Esophagus squamous epithelium (tissue), 4 donors: ENCODE measurements at regions not wholly inside any gene's neighbourhood (a gene's known extent, or its start where the extent isn't known, plus 50 kb on each side); places are given as distances from the start of the nearest gene placed in this dataset.

Source experiments
- POLR2A ChIP-seq, 4 donors: fragments of 450-650 bp; IDR thresholded peaks; one replicate each; pipeline ENCODE4 v1.6.1; 2017; ENCODE audit warnings: antibody characterized with exemption in 4 of 4, mild to moderate bottlenecking in 4 of 4, moderate library complexity in 3 of 4
- TF ChIP-seq, protein P1 (sequence below), 6 experiments: fragments of 450-650 bp in 4 of 6; fragments of 200-600 bp in 2 of 6; sonication (generic) in 2 of 6; IDR thresholded peaks; one replicate each; pipeline ENCODE4 v1.5.1; 2016 to 2019; ENCODE audit warnings: antibody characterized with exemption in 6 of 6, mild to moderate bottlenecking in 4 of 6, moderate library complexity in 4 of 6

DNA sequence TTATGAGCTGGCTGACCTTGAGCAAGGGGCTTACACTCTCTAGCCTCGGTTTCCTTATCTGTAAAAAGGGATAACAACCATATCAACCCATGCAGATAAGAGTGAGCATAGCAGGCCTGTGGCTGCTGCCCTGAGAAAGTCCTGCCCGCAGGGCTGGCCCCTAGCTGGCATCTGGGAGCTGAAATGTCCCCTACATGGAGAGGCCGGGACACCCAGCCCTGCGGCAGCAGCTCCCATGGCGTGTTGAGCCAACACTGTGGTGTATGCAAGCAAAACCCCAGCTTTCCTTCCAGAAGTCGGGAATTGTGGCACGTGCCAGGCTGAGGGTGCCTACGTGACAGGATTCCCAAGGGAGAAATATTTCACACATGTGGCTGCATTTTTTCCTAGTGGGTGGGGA is 358.9 kb downstream of the CTTN start:
- TF ChIP-seq, protein P1, sequence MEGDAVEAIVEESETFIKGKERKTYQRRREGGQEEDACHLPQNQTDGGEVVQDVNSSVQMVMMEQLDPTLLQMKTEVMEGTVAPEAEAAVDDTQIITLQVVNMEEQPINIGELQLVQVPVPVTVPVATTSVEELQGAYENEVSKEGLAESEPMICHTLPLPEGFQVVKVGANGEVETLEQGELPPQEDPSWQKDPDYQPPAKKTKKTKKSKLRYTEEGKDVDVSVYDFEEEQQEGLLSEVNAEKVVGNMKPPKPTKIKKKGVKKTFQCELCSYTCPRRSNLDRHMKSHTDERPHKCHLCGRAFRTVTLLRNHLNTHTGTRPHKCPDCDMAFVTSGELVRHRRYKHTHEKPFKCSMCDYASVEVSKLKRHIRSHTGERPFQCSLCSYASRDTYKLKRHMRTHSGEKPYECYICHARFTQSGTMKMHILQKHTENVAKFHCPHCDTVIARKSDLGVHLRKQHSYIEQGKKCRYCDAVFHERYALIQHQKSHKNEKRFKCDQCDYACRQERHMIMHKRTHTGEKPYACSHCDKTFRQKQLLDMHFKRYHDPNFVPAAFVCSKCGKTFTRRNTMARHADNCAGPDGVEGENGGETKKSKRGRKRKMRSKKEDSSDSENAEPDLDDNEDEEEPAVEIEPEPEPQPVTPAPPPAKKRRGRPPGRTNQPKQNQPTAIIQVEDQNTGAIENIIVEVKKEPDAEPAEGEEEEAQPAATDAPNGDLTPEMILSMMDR (IDR thresholded peaks at IDR 0.05), result no peak
- TF ChIP-seq POLR2A (IDR thresholded peaks at IDR 0.05), result no peak
